Islet of Langerhans (tissue), 1 donor: ENCODE measurements at regions not wholly inside any gene's neighbourhood (a gene's known extent, or its start where the extent isn't known, plus 50 kb on each side); places are given as distances from the start of the nearest gene placed in this dataset.
"Not testable (repeated sequence)": the region's sequence is repeated elsewhere in the genome, so short reads cannot be mapped to it uniquely, and the experiment has no call there.

Experiments
- FAIRE-seq: peaks from one replicate; lab custom pipeline; 2011; peaks lifted over from hg19 to GRCh38; lab: Jason Lieb, UNC

GRCh38 chr12:91516695-91517047, 334.1 kb upstream of the DCN start:
- no peak for FAIRE-seq

GRCh38 chr12:91515944-91516694, 333.5 kb upstream of the DCN start:
- no peak for FAIRE-seq

- no peak for FAIRE-seq
These were observed 330.7 kb upstream of the DCN start for GRCh38 chr12:91513313-91513712.

- no peak for FAIRE-seq
These were observed 329.3 kb upstream of the DCN start for GRCh38 chr12:91511795-91512420.

- FAIRE-seq = no peak
These were observed 325.1 kb upstream of the DCN start for GRCh38 chr12:91507754-91508153.

- peak; percentile 21 for FAIRE-seq
These were observed 323.8 kb upstream of the DCN start for GRCh38 chr12:91506452-91506851.

GRCh38 chr12:91505006-91505405, 322.4 kb upstream of the DCN start:
- no peak for FAIRE-seq

GRCh38 chr12:91502208-91502607, 319.6 kb upstream of the DCN start:
- no peak for FAIRE-seq

- FAIRE-seq = no peak
These were observed 313.7 kb upstream of the DCN start for GRCh38 chr12:91496337-91496736.

- FAIRE-seq = no peak
These were observed 310.7 kb upstream of the DCN start for GRCh38 chr12:91493308-91493707.

- no peak for FAIRE-seq
These were observed 310.0 kb upstream of the DCN start for GRCh38 chr12:91492648-91493047.

- no peak for FAIRE-seq
These were observed 308.2 kb upstream of the DCN start for GRCh38 chr12:91490667-91491311.

- no peak for FAIRE-seq
These were observed 300.9 kb upstream of the DCN start for GRCh38 chr12:91483471-91483985.

GRCh38 chr12:91482231-91482630, 299.6 kb upstream of the DCN start:
- FAIRE-seq = no peak

GRCh38 chr12:91478500-91478899, 295.9 kb upstream of the DCN start:
- no peak for FAIRE-seq

GRCh38 chr12:91467686-91468085, 285.1 kb upstream of the DCN start:
- FAIRE-seq = no peak

- FAIRE-seq = no peak
These were observed 278.4 kb upstream of the DCN start for GRCh38 chr12:91461061-91461460.

GRCh38 chr12:91460469-91460868, 277.9 kb upstream of the DCN start:
- no peak for FAIRE-seq

GRCh38 chr12:91455321-91455720, 272.7 kb upstream of the DCN start:
- FAIRE-seq = no peak

- no peak for FAIRE-seq
These were observed 271.6 kb upstream of the DCN start for GRCh38 chr12:91454179-91454578.

- FAIRE-seq = not testable (repeated sequence)
These were observed 269.8 kb upstream of the DCN start for GRCh38 chr12:91452464-91452863.

GRCh38 chr12:91441993-91442952, 259.7 kb upstream of the DCN start:
- no peak for FAIRE-seq
